Astrocyte of the cerebellum (primary cell): ENCODE measurements at regions not wholly inside any gene's neighbourhood (a gene's known extent, or its start where the extent isn't known, plus 50 kb on each side); places are given as distances from the start of the nearest gene placed in this dataset.

ENCODE experiments used
- DNase-seq: peaks from one replicate; pipeline ENCODE4 v3.0.0-alpha.2; 2011; ENCODE audit warnings: low read depth
- H3K4me3 ChIP-seq: 2 replicates; pipeline ENCODE4 v1.5.1; 2011; ENCODE audit warnings: mild to moderate bottlenecking, low read depth, low read length, moderate library complexity
- CTCF ChIP-seq: IDR thresholded peaks from 2 replicates; pipeline ENCODE4 v1.5.1; 2012; ENCODE audit warnings: low read length, low read depth, moderate library complexity, mild to moderate bottlenecking; ENCODE audit errors: missing control alignments
- in situ Hi-C: cut with HindIII; loops from 2 replicates; pipeline ENCODE4 v1.10.0; 2017; ENCODE audit warnings: low sequenced_read_pairs

GRCh38 chr13:23003446-23003845, 177.3 kb upstream of the SGCG start:
- DNase-seq = no peak

GRCh38 chr13:23007426-23007825, 173.4 kb upstream of the SGCG start:
- DNase-seq = no peak
- no peak for TF ChIP-seq CTCF
- in situ Hi-C loops = no loop called here
- no peak overlapping the region for H3K4me3 ChIP-seq

More at GRCh38 chr13:23003446-23003845, 177.3 kb upstream of the SGCG start:
- H3K4me3 ChIP-seq = no peak overlapping the region
- TF ChIP-seq CTCF = no peak
- in situ Hi-C loops = no loop called here

GRCh38 chr13:23018143-23018542, 162.6 kb upstream of the SGCG start:
- H3K4me3 ChIP-seq = no peak overlapping the region
- no peak for TF ChIP-seq CTCF
- DNase-seq = no peak
- in situ Hi-C loops = no loop called here

- H3K4me3 ChIP-seq = no peak overlapping the region
- peak; percentile 33 for DNase-seq
- in situ Hi-C loops = no loop called here
- peak; percentile 81 for TF ChIP-seq CTCF
These were observed 160.4 kb upstream of the SGCG start for GRCh38 chr13:23020246-23020843.

GRCh38 chr13:23021906-23022305, 158.9 kb upstream of the SGCG start:
- no peak for TF ChIP-seq CTCF
- no peak overlapping the region for H3K4me3 ChIP-seq
- no peak for DNase-seq
- in situ Hi-C loops = no loop called here

GRCh38 chr13:23022704-23023103, 158.1 kb upstream of the SGCG start:
- no peak for TF ChIP-seq CTCF
- no peak overlapping the region for H3K4me3 ChIP-seq
- in situ Hi-C loops = no loop called here
- no peak for DNase-seq
